CD4-positive, alpha-beta T cell (primary cell): ENCODE measurements at regions not wholly inside any gene's neighbourhood (a gene's known extent, or its start where the extent isn't known, plus 50 kb on each side); places are given as distances from the start of the nearest gene placed in this dataset.

Experiments used
- ATAC-seq: fragments of 200-7000 bp; cut with Tn5 transposase; one replicate; pipeline ENCODE4 v1.10.0; 2022; ENCODE audit warnings: mild to moderate bottlenecking; ENCODE audit not compliant: poor library complexity
- CTCF ChIA-PET: fragments of 350-600 bp; sonication (Branson Sonifier 250); formaldehyde crosslinking; loops from one replicate; lab custom pipeline; 2021; ENCODE audit warnings: antibody characterized with exemption, inconsistent platforms; lab: Charles Lee
- POLR2A ChIA-PET: fragments of 350-600 bp; sonication (Branson Sonifier 250); formaldehyde crosslinking; loops from one replicate; lab custom pipeline; 2021; ENCODE audit warnings: antibody characterized with exemption, inconsistent platforms; lab: Charles Lee
- DNase-seq, 14 experiments: peaks; one replicate each; pipeline ENCODE4 v3.0.0-alpha.2; 2013 to 2020; ENCODE audit warnings: mixed read lengths in 2 of 14
- H3K27ac ChIP-seq, 2 donors: one replicate each; pipeline versions ENCODE4 v1.5.1 to v1.7.0; 2013; ENCODE audit warnings: low read length in 2 of 2, low read depth in 1 of 2, mild to moderate bottlenecking in 1 of 2
- H3K27me3 ChIP-seq, 2 experiments: 1 replicate in 1 of 2; 2 replicates in 1 of 2; pipeline versions ENCODE4 v1.6.1 to v1.7.0; 2013; ENCODE audit warnings: low read length in 2 of 2, control low read depth in 1 of 2, mild to moderate bottlenecking in 1 of 2, moderate library complexity in 1 of 2; ENCODE audit not compliant: insufficient read depth in 2 of 2, control insufficient read depth in 1 of 2
- H3K36me3 ChIP-seq: one replicate; pipeline ENCODE4 v1.6.1; 2013; ENCODE audit warnings: low read length, control low read depth; ENCODE audit not compliant: insufficient read depth
- H3K4me1 ChIP-seq: one replicate; pipeline ENCODE4 v1.6.1; 2013; ENCODE audit warnings: low read length, control low read depth; ENCODE audit not compliant: insufficient read depth
- H3K4me3 ChIP-seq: one replicate; pipeline ENCODE4 v1.5.1; 2013; ENCODE audit warnings: mild to moderate bottlenecking, low read length, moderate library complexity
- H3K9me3 ChIP-seq, 2 experiments: 1 replicate in 1 of 2; 2 replicates in 1 of 2; pipeline versions ENCODE4 v1.6.1 to v1.7.0; 2013; ENCODE audit warnings: low read length in 2 of 2, mild to moderate bottlenecking in 2 of 2, control low read depth in 1 of 2, moderate library complexity in 1 of 2; ENCODE audit not compliant: control insufficient read depth in 1 of 2, insufficient read depth in 1 of 2
- H3K27ac Mint-ChIP-seq: one replicate; pipeline ENCODE4 v1.8.0; 2020; ENCODE audit warnings: mixed read lengths
- H3K27me3 Mint-ChIP-seq: one replicate; pipeline ENCODE4 v1.8.0; 2021; ENCODE audit warnings: mixed read lengths
- H3K36me3 Mint-ChIP-seq: one replicate; pipeline ENCODE4 v1.8.0; 2021; ENCODE audit warnings: low read depth, mixed read lengths
- H3K4me1 Mint-ChIP-seq: one replicate; pipeline ENCODE4 v1.8.0; 2021; ENCODE audit warnings: low read depth, mixed read lengths
- H3K4me3 Mint-ChIP-seq: one replicate; pipeline ENCODE4 v1.8.0; 2020; ENCODE audit warnings: mild to moderate bottlenecking, mixed read lengths
- H3K9me3 Mint-ChIP-seq: one replicate; pipeline ENCODE4 v1.8.0; 2020; ENCODE audit warnings: mixed read lengths
- intact Hi-C, 2 experiments: fragments of 100-400 bp; cut with DNase I in 1 of 2; cut with micrococcal nuclease in 1 of 2; formaldehyde crosslinking; loops; one replicate each; pipeline versions ENCODE4 v1.15.1 to v1.9.0; 2023 to 2025; cut with DNase I, micrococcal nuclease
- TF ChIP-seq, protein P1 (sequence below): fragments of 200-600 bp; IDR thresholded peaks from one replicate; pipeline ENCODE4 v1.8.0; 2022; ENCODE audit warnings: antibody characterized with exemption, mild to moderate bottlenecking

- DNase-seq (no peak), ATAC-seq (no peak)
- H3K27me3 Mint-ChIP-seq, result no peaks in the 10 kb centered on the region
- Histone ChIP-seq H3K4me1 (no peaks in the 10 kb centered on the region), H3K27me3 (no peaks in the 10 kb centered on the region), H3K27ac (no peak overlapping the region), H3K9me3 (peaks cover 0 to 3% of the 10 kb centered on the region in 2 experiments), H3K4me3 (no peak overlapping the region), H3K36me3 (no peaks in the 10 kb centered on the region)
- intact Hi-C loops, result no loop called here
- no peak overlapping the region for H3K4me3 Mint-ChIP-seq
- no peaks in the 10 kb centered on the region for H3K9me3 Mint-ChIP-seq
- ChIA-PET CTCF (no interaction called here), POLR2A (no interaction called here)
- no peaks in the 10 kb centered on the region for H3K36me3 Mint-ChIP-seq
- no peak overlapping the region for H3K27ac Mint-ChIP-seq
- no peaks in the 10 kb centered on the region for H3K4me1 Mint-ChIP-seq
- TF ChIP-seq, protein P1, sequence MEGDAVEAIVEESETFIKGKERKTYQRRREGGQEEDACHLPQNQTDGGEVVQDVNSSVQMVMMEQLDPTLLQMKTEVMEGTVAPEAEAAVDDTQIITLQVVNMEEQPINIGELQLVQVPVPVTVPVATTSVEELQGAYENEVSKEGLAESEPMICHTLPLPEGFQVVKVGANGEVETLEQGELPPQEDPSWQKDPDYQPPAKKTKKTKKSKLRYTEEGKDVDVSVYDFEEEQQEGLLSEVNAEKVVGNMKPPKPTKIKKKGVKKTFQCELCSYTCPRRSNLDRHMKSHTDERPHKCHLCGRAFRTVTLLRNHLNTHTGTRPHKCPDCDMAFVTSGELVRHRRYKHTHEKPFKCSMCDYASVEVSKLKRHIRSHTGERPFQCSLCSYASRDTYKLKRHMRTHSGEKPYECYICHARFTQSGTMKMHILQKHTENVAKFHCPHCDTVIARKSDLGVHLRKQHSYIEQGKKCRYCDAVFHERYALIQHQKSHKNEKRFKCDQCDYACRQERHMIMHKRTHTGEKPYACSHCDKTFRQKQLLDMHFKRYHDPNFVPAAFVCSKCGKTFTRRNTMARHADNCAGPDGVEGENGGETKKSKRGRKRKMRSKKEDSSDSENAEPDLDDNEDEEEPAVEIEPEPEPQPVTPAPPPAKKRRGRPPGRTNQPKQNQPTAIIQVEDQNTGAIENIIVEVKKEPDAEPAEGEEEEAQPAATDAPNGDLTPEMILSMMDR, result no peak
Measured at GRCh38 chr3:182078316-182078715, 366.6 kb downstream of the SOX2 start.

DNA sequence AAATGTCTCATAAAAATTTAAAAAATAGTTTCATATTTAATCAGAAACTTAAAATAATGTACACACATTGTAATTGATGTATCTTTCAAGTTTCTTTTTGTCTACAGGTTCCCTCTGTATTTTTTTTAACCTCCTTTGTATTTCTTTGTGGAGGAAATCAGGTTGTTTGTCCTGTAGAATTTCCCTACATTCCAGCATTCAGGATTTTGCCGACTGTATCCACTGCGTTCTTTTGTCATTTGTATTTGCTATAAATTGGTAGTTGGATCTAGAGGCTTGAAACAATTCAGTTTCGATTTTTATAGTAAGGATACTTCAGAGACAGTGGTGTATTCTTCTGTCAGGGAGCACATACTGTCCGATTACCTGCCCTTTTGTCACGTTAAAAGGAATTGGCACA lies 367.2 kb downstream of the SOX2 start:
- DNase-seq, result no peak
- Mint-ChIP-seq H3K9me3 (no peaks in the 10 kb centered on the region), H3K27me3 (no peaks in the 10 kb centered on the region), H3K4me1 (no peaks in the 10 kb centered on the region), H3K4me3 (no peak overlapping the region), H3K27ac (no peak overlapping the region), H3K36me3 (no peaks in the 10 kb centered on the region)
- intact Hi-C loops, result no loop called here
- TF ChIP-seq, protein P1, result no peak
- no peak for ATAC-seq
- ChIA-PET CTCF (no interaction called here), POLR2A (no interaction called here)
- Histone ChIP-seq H3K9me3 (peaks cover 0 to 3% of the 10 kb centered on the region in 2 experiments), H3K4me3 (no peak overlapping the region), H3K36me3 (no peaks in the 10 kb centered on the region), H3K4me1 (no peaks in the 10 kb centered on the region), H3K27ac (no peak overlapping the region), H3K27me3 (no peaks in the 10 kb centered on the region)

DNA sequence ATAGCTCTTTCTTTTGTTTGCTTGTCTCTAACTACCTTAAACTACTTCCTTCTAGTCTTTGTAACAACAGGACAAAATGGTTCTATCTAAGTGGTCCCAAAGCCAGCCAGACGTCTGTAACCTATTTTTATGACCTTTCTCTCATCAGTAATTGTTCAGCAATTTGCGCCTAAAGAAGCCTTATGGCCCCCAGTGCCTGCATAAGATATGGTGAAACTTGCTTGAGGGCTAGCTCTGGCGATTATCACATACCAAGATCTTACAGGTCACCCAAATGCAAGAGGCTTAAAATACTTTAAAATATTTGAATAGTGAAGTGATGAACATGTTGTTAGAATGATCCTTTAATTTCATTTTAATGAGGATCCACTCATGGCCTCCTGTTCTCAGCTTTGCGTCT lies 369.4 kb downstream of the SOX2 start:
- no peak for DNase-seq
- peaks cover 0 to 3% of the 10 kb centered on the region in 2 experiments for H3K9me3 ChIP-seq
- TF ChIP-seq, protein P1, result no peak
- Mint-ChIP-seq H3K36me3 (no peaks in the 10 kb centered on the region), H3K4me1 (no peaks in the 10 kb centered on the region), H3K4me3 (no peak overlapping the region), H3K27me3 (no peaks in the 10 kb centered on the region), H3K27ac (no peak overlapping the region), H3K9me3 (no peaks in the 10 kb centered on the region)
- ATAC-seq, result no peak
- H3K4me1 ChIP-seq, result no peaks in the 10 kb centered on the region
- ChIA-PET POLR2A (no interaction called here), CTCF (interaction anchor here (0.5 kb wide), 1 partner anchor 59 kb away, joined by 4 read pairs; no protein-coding TSS in a partner anchor)
- no peak overlapping the region for H3K27ac ChIP-seq
- no peaks in the 10 kb centered on the region for H3K27me3 ChIP-seq
- H3K4me3 ChIP-seq, result no peak overlapping the region
- intact Hi-C loops, result no loop called here
- no peaks in the 10 kb centered on the region for H3K36me3 ChIP-seq
